GM12878 (cell line): ENCODE measurements at regions not wholly inside any gene's neighbourhood (a gene's known extent, or its start where the extent isn't known, plus 50 kb on each side); places are given as distances from the start of the nearest gene placed in this dataset.

Experiments
- ATAC-seq: fragments of 200-7000 bp; cut with Tn5 transposase; 3 replicates; pipeline ENCODE4 v1.9.1; 2020; ENCODE audit warnings: mild to moderate bottlenecking, moderate library complexity
- BruUV-seq: library from RNA; stranded (reverse); fragments of 400-500 nt; replicated peaks from 2 replicates; lab custom pipeline; 2021; lab: Mats Ljungman, UMichigan
- CTCF ChIA-PET: fragments of 300-600 bp; sonication (Branson Sonifier 250); formaldehyde crosslinking; extraction: SDS; loops from one replicate; lab custom pipeline; 2021; ENCODE audit warnings: inconsistent platforms; lab: Yijun Ruan, JAX
- POLR2A ChIA-PET: fragments of 350-600 bp; formaldehyde crosslinking; extraction: SDS; loops from one replicate; lab custom pipeline; 2021; ENCODE audit warnings: inconsistent platforms; lab: Charles Lee
- RAD21 ChIA-PET: fragments of 300-600 bp; sonication (Branson Sonifier 250); formaldehyde crosslinking; loops from one replicate; lab custom pipeline; 2023; ENCODE audit warnings: antibody characterized with exemption; ENCODE audit not compliant: unreplicated experiment; lab: Charles Lee
- SMC1A ChIA-PET: fragments of 300-600 bp; sonication (Branson Sonifier 250); formaldehyde crosslinking; loops from one replicate; lab custom pipeline; 2023; ENCODE audit not compliant: unreplicated experiment, uncharacterized antibody; lab: Charles Lee
- DNase-seq: peaks from one replicate; pipeline ENCODE4 v3.0.0-alpha.2; 2011; ENCODE audit warnings: low read depth, low spot score
- FAIRE-seq: peaks from 3 replicates; lab custom pipeline; 2011; peaks lifted over from hg19 to GRCh38; lab: Jason Lieb, UNC
- H2AFZ ChIP-seq: 2 replicates; pipeline ENCODE4 v1.6.0; 2011; ENCODE audit warnings: low read depth, low read length, control low read depth; ENCODE audit not compliant: control insufficient read depth
- H3K27ac ChIP-seq: 2 replicates; pipeline ENCODE4 v1.5.1; 2011; ENCODE audit warnings: control low read depth; ENCODE audit not compliant: control insufficient read depth, insufficient read depth
- H3K27me3 ChIP-seq, 2 experiments: replicated peaks in 1 of 2; 2 replicates each; pipeline versions ENCODE4 v1.6.0 to v1.6.1; 2011; ENCODE audit warnings: low read length in 1 of 2; ENCODE audit not compliant: control insufficient read depth in 2 of 2, insufficient read depth in 2 of 2
- H3K36me3 ChIP-seq, 2 experiments: 2 replicates each; pipeline ENCODE4 v1.5.1; 2011; ENCODE audit warnings: low read length in 1 of 2; ENCODE audit not compliant: control insufficient read depth in 2 of 2, insufficient read depth in 2 of 2
- H3K4me1 ChIP-seq: 2 replicates; pipeline ENCODE4 v1.6.1; 2011; ENCODE audit warnings: mild to moderate bottlenecking, low read length, moderate library complexity, mixed read lengths; ENCODE audit not compliant: control insufficient read depth, insufficient read depth
- H3K4me2 ChIP-seq: 2 replicates; pipeline ENCODE4 v1.6.0; 2011; ENCODE audit warnings: control low read depth; ENCODE audit not compliant: control insufficient read depth, insufficient read depth
- H3K4me3 ChIP-seq: fragments of 200-600 bp; sonication (generic); 2 replicates; pipeline ENCODE4 v1.5.1; 2016
- H3K79me2 ChIP-seq: 2 replicates; pipeline ENCODE4 v1.6.0; 2011; ENCODE audit warnings: low read length; ENCODE audit not compliant: control insufficient read depth, insufficient read depth
- H3K9ac ChIP-seq: 2 replicates; pipeline ENCODE4 v1.8.0; 2011; ENCODE audit warnings: low read length, control low read depth, mixed read lengths; ENCODE audit not compliant: control insufficient read depth, insufficient read depth
- H3K9me3 ChIP-seq: replicated peaks from 3 replicates; pipeline ENCODE4 v1.5.1; 2011; ENCODE audit warnings: mild to moderate bottlenecking, low read length; ENCODE audit not compliant: control insufficient read depth, insufficient read depth
- H4K20me1 ChIP-seq: 2 replicates; pipeline ENCODE4 v1.6.0; 2011; ENCODE audit not compliant: control insufficient read depth, insufficient read depth
- ATF2 ChIP-seq: IDR thresholded peaks from 2 replicates; pipeline ENCODE4 v1.6.1; 2012; ENCODE audit warnings: low read length, inconsistent platforms
- FOXM1 ChIP-seq: IDR thresholded peaks from 2 replicates; pipeline ENCODE4 v1.6.1; 2012; ENCODE audit warnings: low read depth, mild to moderate bottlenecking, inconsistent platforms, low read length, moderate library complexity
- HDAC2 ChIP-seq: fragments of 200-600 bp; sonication (generic); IDR thresholded peaks from 2 replicates; pipeline ENCODE4 v1.6.1; 2017
- RAD21 ChIP-seq: IDR thresholded peaks from 2 replicates; pipeline ENCODE4 v1.6.1; 2011; ENCODE audit warnings: mild to moderate bottlenecking, low read depth, low read length, moderate library complexity; ENCODE audit not compliant: insufficient read depth
- SMC3 ChIP-seq: IDR thresholded peaks from 2 replicates; pipeline ENCODE4 v1.6.1; 2011; ENCODE audit warnings: low read length, improper control_type of control experiment, borderline replicate concordance
- TARDBP ChIP-seq: IDR thresholded peaks from 2 replicates; pipeline ENCODE4 v1.6.1; 2016; ENCODE audit warnings: borderline replicate concordance
- WGBS: methylation state at CpG from one replicate; pipeline ENCODE4 v1.1.6; 2016; ENCODE audit warnings: low lambda C conversion rate; ENCODE audit not compliant: insufficient replicate concordance, insufficient coverage; ENCODE audit errors: missing lambda C conversion rate; 5-methylcytosine and 5-hydroxymethylcytosine counted together
- in situ Hi-C: fragments of 300-500 bp; cut with MboI; formaldehyde crosslinking; loops from 9 replicates; pipeline ENCODE4 v1.14.3; 2018; ENCODE audit warnings: mixed read lengths
- intact Hi-C: fragments of 100-400 bp; cut with micrococcal nuclease; formaldehyde crosslinking; loops from one replicate; pipeline ENCODE4 v1.14.2; 2022; ENCODE audit not compliant: unreplicated experiment
- TF ChIP-seq, protein P1 (sequence below), 3 experiments: IDR thresholded peaks in 2 of 3; conservative IDR thresholded peaks in 1 of 3; 2 replicates each; pipeline ENCODE4 v1.5.1; 2011; ENCODE audit warnings: low read depth in 3 of 3, low read length in 3 of 3, mild to moderate bottlenecking in 3 of 3, control low read depth in 2 of 3, moderate library complexity in 2 of 3, inconsistent platforms in 1 of 3, mixed read lengths in 1 of 3; ENCODE audit not compliant: control insufficient read depth in 2 of 3, insufficient read depth in 1 of 3; ENCODE audit errors: extremely low read depth in 1 of 3

DNA sequence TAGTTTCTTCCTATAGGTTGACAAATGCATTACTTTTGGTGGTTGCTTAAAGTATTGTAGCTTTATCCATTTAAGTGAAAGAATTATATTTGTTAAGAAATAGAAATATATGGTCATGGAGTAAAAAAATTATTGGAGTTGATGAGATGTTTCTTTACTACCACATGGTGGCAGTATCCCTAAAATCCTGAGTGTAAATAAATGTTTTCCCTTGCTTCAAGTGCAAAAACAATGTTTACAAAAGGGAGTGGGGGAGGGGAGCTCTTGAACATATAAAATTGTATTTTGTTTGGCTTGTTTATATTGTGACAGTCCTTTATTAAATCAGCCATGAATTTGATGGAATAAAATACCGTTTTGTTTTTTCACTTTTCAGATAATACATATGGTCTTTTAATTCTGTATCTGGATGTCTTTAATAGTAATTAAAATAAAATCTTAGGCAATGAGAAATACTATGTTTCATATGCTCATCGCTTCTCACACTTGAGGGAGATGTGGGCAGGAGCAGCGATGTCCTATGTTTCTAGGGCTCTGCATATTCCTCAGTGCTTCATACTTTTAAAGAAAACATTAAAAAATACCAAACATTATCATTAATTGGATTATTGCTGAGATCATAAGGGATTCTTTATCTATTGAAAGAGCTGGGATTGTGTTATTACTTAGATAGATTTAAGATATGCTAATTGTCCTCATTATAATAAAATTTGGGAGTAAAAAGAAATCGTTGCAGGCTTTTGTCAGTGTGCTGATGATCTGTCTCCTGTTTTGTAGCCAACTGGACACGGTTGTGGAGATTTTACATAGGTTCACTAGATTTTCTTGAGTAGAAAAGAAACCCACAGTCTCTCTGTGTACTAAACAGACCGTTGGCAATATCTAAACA is 349.7 kb downstream of the TUSC7 start:
- BruUV-seq = no TSS peak
- intact Hi-C loops = loop anchor here (1.0 kb wide), 1 partner anchor 296 kb away; no protein-coding TSS in a partner anchor

More for the DNA sequence above, 349.7 kb downstream of the TUSC7 start:
- H3K9me3 ChIP-seq = no peaks in the 10 kb centered on the region
- H4K20me1 ChIP-seq = no peaks in the 10 kb centered on the region
- no peaks in the 10 kb centered on the region for H3K36me3 ChIP-seq
- TF ChIP-seq TARDBP (no peak), RAD21 (peak; percentile 27; the same call in 1 of the 2 replicates), SMC3 (peak; percentile 46), FOXM1 (no peak), ATF2 (no peak), HDAC2 (no peak)
- TF ChIP-seq, protein P1, sequence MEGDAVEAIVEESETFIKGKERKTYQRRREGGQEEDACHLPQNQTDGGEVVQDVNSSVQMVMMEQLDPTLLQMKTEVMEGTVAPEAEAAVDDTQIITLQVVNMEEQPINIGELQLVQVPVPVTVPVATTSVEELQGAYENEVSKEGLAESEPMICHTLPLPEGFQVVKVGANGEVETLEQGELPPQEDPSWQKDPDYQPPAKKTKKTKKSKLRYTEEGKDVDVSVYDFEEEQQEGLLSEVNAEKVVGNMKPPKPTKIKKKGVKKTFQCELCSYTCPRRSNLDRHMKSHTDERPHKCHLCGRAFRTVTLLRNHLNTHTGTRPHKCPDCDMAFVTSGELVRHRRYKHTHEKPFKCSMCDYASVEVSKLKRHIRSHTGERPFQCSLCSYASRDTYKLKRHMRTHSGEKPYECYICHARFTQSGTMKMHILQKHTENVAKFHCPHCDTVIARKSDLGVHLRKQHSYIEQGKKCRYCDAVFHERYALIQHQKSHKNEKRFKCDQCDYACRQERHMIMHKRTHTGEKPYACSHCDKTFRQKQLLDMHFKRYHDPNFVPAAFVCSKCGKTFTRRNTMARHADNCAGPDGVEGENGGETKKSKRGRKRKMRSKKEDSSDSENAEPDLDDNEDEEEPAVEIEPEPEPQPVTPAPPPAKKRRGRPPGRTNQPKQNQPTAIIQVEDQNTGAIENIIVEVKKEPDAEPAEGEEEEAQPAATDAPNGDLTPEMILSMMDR (IDR thresholded peaks at IDR 0.05 in 2 of 3, conservative IDR thresholded peaks at IDR 0.05 in 1 of 3; ENCODE audit: control insufficient read depth in 2 of 3, extremely low read depth in 1 of 3, insufficient read depth in 1 of 3, low read depth in 3 of 3, low read length in 3 of 3) = peak; percentile 25 to 32 (median 26); a peak in 2 of 6 replicates
- ChIA-PET RAD21 (interaction anchor here (1.0 to 3.0 kb wide), 2 partner anchors 18 to 466 kb away, joined by 3 to 11 read pairs; no protein-coding TSS in a partner anchor), SMC1A (interaction anchor here (0.5 to 2.1 kb wide), 4 partner anchors 14 to 486 kb away, joined by 3 to 13 read pairs (median 4); no protein-coding TSS in a partner anchor), POLR2A (no interaction called here), CTCF (interaction anchor here (0.7 to 2.3 kb wide), 12 partner anchors 10 to 1336 kb away, joined by 3 to 13 read pairs (median 3); no protein-coding TSS in a partner anchor)
- ATAC-seq = no peak; the same call in 2 of the 3 replicates
- no peak overlapping the region for H3K4me3 ChIP-seq
- in situ Hi-C loops = no loop called here
- no peak overlapping the region for H3K9ac ChIP-seq
- H3K79me2 ChIP-seq = no peaks in the 10 kb centered on the region
- DNase-seq = no peak
- 18% methylated on average over 6 of the region's 6 CpGs for WGBS
- FAIRE-seq = no peak
- H3K4me1 ChIP-seq = no peaks in the 10 kb centered on the region
- H3K27ac ChIP-seq = no peak overlapping the region
- H3K27me3 ChIP-seq = no peaks in the 10 kb centered on the region
- H2AFZ ChIP-seq = no peak overlapping the region
- H3K4me2 ChIP-seq = no peak overlapping the region
